Stimulated activated CD8-positive, alpha-beta memory T cell treated with anti-CD3 and anti-CD28 coated beads, Interleukin-2, amount 100 ng/mL, for 48 hours (primary cell): ENCODE measurements at regions not wholly inside any gene's neighbourhood (a gene's known extent, or its start where the extent isn't known, plus 50 kb on each side); places are given as distances from the start of the nearest gene placed in this dataset.
"Not testable (repeated sequence)": the region's sequence is repeated elsewhere in the genome, so short reads cannot be mapped to it uniquely, and the experiment has no call there.

Experiments
- DNase-seq, 2 donors: peaks; one replicate each; pipeline ENCODE4 v3.0.0-alpha.2; 2020; ENCODE audit warnings: low read depth in 2 of 2

DNA sequence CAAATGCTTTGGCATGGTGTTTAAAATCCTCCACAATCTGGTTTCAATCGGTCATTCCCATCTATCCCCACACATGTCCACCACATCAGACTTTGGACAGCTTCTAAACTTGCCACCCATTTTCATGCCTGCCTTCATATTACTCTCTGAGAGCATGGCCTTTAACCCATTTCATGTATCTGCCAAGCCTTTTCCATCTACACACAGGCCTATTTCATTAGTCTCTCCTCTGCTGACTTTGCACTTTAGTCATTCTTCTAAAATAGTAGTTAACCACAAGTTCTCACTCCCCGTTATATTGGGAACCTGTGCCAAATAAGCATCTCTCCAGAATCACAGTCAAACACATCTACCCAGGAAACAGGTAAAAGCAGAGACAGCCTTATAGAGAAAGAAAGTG is 142.2 kb downstream of the MZT1 start:
- no peak for DNase-seq

DNA sequence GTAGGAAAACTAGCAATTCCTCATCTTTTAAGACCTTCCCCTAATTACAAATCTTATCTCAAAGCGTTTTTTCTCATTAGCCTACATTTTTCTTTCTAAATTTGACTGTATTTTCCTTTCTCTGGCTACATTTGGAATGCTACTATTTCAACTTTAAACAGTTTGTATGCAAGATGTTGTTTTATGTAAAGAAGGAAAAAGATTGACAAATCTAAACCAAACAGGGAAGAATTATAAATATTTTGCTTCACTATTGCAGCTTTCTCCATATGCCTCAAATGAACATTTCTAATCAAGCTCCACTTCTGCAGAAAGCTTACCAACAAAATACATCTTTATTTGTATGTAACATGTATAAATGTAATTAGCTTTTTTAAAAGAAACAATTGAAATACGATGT is 156.2 kb downstream of the MZT1 start:
- no peak for DNase-seq

DNA sequence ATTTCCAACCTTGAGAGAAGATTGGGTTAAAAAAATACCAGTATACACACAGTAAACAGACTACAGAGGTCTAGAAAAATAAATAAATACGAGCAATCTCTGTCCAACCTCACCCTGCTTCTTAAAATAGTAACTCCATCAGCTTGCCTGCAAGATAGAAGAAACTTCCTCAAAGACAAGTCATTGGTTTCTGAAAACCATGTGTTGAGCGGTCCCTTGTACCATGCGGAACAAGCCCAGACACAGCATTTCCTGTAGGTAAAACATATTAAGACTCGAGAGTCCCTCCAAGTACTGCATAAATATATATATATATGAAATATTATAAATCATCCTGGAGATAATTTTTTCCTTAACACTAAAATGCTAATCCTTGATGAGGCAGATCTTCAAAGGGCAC is 157.4 kb downstream of the MZT1 start:
- DNase-seq = no peak

DNA sequence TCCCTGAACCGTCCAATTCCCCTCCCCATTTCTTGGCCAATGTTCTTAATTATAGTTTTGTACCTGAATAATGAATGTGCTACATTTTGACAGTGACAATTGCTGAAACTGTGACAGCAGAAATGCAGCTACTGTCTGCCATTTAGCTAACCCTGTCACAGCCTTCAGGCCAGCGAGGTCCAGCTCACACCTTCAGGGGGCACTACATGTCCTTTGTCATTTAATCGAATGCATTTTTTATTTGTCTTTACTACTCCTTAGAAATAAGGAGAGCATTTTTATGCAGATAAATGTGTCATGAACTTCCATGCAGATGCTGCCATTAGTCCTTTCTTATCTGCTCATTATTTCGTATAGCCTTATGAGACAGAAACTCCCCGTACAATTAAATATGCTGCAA is 159.9 kb downstream of the MZT1 start:
- no peak for DNase-seq

DNA sequence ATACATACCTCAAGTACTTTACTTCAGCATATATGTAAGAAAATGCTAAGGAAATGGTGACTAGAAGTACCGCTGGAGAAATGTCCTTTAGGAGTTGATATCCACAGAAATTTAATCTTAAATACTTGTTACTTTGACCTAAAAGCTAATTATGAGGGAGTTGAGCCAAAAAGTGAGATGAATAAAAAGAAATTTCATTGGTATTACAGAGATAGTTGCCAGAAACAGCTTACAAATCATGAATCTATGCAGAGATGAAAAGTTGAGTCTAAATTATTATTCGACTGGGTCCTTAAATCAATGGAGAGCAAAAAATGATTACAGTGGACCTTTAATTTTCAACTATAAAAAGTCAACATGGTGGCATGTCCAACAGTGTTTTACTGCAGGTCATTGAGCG is 160.9 kb downstream of the MZT1 start:
- no peak for DNase-seq

DNA sequence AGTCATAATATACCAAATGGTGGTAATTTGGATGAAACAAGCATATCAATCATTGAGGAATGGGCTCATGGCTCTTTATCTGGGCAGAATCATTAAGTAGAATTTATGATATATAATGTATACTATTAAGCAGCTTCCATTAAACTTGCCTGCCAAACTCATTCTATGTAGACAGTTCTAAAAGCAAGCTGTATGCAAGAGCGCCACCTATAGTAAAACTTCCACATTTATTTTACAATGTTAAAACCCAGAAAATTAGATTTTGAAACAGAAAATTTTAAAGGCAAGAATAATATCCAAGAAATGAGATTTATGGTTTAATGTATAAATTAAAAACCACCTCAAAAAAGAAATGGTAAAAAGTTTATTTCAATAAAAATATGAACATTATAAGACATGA is 161.5 kb downstream of the MZT1 start:
- no peak for DNase-seq

DNA sequence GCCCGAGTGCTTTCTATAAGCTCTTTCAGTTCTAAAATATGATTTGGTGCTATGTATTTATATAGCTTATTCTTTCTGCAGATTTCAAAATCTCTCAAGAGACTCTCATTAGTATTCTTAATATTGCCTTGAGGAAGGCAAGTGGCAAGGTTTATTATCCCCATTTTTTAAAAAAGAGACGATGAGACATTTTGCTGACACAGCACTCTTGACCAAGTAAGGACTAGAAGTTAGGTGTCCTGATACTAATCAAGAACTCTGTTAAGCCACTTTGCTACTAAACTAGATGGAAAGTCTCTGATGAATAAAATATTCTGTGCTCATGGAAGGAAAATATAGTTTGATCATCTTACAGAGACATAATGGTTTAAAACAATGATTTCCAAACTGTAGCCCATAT is 164.7 kb downstream of the MZT1 start:
- DNase-seq = no peak

DNA sequence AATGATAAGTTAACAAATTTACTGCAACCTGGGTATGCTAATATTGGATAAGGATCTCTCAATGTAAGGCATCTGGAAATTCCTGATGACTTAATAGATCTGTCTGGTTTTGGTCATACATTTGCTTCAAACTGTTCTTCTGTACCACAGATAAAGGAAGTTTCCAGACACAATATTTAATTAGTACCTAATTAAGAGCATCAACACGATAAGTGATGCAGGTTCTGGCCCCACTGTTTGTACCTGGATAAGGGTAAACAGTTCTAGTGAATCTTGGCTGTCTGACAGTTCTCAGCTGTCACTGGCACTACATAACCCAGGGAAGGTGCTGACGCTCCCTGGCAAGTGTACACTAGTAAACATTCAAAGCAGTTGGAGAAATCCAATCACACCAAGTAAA is 165.6 kb downstream of the MZT1 start:
- no peak for DNase-seq

DNA sequence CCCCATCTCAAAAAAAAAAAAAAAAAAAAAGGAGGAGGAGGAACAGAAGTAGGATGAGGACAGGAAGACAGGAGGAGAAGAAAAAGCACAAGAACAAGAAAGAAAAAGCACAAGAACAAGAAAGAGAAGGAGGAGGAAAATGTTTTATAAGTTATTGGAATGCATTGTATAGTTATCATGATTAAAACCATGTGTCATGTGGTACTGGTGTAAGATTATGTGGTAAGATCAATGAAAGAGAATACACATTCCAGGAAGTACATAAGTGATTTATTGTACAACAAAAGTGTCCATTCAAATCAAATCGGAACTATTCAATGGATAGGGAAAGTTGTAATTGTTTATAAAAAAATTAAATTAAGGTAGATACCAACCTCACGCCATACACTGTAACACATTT is 167.7 kb downstream of the MZT1 start:
- DNase-seq = no peak

DNA sequence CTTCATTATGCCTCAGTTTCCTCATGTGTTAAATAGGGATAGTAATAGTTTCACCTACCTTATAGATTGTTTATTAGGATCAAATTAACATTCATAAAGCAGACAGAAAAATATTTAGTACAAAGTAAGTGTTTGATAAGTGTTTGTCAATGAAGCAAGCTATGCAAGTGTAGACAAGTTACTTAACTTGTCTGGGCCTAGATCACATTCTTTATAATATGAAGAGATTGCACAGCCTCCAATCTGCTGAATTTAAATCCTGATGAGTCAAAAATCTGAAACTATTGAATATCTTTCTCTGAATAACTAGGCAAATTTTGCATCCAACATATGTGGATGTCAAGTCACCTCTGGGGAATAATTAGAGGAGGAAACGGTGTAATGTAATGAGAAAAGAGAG is 170.5 kb downstream of the MZT1 start:
- no peak for DNase-seq

DNA sequence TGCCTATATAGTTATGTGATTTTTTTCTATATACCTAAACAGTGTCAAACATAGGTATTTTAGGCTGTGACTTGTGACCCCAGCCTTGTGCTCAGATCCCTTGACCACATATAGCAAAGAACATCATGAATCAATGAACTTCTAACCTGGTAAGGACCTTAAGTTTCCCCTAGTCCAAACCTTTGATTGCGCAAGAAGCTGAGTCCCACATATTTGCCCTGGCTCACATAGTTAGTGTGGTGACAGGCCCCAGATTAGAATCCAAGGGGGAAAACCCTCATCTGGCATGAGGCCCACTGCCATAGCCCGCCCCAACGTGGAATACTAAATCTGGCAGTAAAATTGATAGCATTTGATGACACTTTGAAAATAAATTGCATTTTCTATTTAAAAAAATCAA is 171.8 kb downstream of the MZT1 start:
- no peak for DNase-seq

DNA sequence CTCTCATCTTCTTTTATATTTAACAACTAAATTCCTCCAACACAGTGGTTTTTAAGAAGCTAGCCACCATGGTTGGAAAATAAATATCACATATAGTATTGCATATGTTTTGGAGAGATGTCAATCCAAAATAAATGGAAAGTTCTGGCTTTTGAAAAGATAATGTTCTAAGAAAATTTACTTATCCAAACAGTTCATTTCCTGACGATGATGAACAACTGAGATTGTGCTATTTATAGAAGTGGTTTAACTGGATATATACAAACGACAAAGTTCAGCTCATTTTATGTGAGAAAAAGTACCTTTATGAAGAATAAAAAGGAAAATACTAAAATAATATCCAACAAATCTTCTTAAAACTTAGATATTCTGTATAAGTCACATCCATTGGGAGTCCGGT is 174.7 kb downstream of the MZT1 start:
- no peak for DNase-seq

DNA sequence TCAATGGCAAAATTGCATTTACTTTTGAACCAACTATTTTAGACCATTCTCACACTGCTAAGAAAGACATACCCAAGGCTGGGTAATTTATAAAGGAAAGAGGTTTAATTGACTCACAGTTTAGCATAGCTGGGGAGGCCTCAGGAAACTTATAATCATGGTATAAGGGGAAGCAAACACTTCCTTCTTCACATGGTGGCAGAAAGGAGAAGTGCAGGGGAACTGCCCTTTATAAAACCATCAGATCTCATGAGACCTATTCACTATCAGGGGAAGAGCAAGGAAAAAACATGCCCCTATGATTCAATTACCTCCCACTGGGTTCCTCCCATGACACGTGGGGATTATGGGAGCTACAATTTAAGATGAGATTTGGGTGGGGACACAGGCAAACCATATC is 181.5 kb downstream of the MZT1 start:
- DNase-seq = not testable (repeated sequence)

DNA sequence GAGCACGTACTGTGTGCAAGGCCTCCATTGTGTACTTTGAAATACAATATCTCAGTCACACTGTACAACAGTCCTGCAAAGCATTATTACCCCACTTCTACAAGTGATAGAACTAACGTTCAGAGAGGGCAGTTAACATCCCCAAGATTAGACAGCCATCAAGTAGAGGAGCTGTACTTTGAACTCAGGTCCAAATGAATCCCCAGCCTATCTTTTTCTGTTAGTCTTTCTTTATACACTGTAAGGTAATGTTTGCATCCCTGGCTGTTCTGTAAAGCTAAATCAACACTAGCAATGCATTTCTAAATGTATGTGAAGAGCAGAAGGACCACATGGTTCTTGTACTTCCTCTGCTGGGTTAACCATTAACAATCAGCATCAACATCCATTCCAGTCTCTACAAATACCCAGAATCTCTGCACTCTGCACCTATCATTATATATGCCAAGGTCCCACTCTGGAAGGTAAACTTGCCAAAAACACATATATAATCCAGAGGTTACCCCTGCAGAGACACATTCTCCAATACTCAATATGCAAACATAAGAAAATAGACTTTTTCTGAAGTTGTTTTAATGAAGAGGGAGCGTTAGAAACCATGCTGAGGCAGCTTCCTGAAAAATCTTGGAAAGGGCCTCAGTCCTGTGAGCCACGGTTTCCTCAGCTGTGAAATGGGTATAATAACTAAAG is 182.3 kb downstream of the MZT1 start:
- no peak for DNase-seq

DNA sequence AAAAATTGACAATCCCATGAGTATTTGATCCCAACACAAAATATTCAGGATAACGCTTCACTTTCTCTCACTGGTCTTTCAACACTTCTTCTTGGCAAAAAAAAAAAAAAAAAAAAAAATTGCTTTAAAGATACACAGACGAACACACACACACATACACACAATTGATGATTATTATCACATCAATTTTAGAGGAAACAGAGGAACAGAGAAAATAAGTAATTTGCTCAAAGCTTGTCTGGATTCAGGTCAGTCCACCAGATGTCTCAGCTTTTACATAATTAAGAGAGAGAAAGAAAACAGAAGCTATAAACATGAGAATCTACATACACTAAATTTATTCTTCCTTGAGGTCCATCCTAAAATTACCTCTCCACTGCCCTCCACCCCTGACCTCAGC is 183.4 kb downstream of the MZT1 start:
- no peak for DNase-seq

DNA sequence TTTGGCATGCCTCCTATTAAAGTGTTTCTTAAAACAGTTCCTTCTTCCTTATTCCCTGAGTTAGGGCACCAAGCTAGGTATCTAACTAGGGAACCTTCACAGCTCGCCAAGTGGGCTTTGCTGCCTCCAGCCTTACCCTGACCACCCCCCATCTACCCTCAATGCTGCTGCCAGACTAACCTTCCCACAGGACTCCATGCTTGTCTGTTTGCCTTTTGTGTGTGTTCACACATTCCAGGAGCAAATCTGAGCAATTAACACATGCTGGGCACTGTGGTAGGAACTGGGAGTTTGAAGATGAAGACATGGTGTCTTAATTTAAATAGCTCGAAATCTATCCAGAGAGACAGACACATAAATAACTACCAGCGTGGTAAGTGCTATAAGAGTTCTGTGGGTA is 185.2 kb downstream of the MZT1 start:
- no peak for DNase-seq

DNA sequence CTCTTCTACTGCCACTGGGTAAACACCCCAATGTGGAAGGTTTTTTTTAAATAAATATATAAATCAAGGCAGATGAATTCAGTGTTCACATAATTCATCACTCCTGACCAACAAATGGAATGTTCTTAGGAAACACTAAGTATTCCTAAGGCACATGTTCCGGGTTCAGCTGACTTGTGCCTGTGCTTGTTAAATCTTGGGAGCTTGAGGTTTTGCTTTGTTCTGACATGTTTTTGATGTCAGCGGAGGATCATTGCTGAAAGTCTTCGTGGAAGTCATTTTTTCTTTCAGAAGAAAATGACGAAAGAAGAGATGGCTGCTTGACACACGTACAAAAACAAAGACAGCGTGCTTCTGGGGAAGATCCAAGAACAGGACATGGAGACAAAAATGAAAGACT is 185.8 kb downstream of the MZT1 start:
- DNase-seq = no peak

DNA sequence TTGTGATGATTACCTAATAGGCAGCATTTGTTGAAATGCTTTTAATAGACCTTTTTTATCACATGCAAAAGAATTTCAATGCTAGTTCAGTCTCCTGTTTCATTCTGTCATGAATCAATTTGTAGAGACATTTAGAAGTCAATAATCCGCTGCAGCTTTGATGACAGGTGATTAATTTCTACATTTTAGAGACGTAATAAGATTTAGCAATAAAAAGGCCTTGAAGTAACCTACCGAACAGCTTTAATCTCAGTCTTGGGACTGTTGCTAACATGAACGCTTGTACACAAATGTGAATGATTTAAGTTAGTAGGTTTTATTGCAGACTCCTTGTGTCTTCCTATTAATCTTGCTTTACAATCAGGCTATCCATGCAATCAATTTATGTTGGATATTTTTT is 186.5 kb downstream of the MZT1 start:
- DNase-seq = no peak

DNA sequence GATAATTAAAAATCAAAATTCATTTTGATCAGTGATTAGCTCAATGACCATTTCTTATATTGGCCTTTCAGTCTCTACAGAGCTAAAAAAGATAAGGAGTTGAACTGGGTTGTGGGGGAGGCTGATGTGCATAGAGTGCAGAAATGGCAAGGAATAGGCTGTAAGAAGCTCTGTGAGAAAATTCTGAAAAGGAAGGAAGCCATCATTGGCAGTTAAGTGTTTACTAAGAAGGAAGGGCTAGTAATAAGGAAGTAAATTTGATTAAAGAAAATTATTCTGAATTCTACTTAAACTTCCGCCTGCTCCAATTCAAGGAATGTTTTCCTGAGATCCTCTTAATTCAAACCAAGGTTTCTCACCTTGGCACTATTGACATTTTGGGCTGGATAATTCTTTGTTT is 187.5 kb downstream of the MZT1 start:
- DNase-seq = no peak

DNA sequence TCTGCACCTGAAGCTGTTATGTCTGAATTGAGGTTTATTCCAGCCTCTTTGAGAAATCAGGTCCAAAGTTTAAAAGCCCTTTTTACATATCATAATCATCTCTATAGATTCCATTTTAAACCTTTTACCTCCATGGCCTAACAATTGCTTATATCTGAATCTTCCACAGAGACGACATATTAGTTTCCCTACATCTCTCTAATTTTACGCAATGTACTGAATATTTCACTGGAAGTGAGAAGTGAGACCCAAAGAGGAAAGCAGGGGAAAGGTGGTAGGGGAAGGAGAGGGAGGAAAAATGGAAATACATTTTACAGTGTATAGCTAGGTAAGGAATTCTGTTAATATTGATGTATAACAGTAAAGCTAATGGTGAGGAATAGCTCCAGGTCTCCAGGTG is 189.6 kb downstream of the MZT1 start:
- no peak for DNase-seq

DNA sequence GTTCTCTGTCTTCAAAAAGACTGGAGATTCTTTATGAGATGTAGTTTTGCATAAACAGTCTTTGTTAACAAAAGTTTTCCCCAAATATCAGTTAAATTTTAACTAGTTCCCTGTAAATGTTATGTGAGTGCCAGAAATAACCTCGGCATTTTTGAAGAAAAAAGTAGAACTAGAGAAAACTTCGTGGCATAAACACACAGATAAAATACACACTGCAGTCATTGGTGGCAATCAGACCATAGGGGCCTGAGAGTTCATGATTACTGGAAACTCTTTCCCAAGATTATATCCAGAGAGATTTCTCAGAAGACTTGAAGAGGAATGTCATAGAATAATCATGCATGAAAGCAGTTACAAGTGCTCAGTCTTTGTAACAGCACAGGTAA is 190.0 kb downstream of the MZT1 start:
- no peak for DNase-seq

DNA sequence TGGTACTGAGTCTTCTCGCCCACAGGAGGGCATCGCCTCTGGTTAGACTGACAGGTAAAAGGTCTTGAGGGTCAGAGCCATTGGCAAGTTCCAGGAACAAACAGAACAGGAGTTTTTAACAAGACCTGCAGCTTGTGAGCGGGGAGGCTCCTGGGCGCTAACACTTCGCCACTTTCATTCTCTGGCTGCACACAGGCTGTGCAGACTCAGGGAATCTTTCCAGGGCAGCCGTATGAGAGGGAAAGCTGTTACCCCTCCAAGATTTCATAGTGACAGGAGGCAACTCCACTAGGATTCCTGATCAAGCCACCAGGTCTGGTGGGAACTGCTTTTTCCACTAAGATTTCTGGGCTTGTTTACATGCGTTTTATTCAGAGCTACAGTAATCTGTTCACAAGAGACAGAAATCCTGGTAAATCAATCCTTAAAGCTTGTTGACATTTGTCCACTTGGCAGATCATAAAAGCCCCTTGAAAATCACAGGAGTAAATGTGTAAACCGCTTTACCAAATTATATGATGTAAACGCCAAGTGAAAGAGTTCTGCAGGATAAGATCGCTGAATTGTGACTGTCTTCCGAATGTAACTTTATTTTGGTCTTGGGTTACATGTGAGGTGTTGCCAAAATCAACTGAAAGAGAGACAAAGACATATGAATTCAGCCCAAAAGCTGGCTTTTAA is 190.6 kb downstream of the MZT1 start:
- DNase-seq = no peak

DNA sequence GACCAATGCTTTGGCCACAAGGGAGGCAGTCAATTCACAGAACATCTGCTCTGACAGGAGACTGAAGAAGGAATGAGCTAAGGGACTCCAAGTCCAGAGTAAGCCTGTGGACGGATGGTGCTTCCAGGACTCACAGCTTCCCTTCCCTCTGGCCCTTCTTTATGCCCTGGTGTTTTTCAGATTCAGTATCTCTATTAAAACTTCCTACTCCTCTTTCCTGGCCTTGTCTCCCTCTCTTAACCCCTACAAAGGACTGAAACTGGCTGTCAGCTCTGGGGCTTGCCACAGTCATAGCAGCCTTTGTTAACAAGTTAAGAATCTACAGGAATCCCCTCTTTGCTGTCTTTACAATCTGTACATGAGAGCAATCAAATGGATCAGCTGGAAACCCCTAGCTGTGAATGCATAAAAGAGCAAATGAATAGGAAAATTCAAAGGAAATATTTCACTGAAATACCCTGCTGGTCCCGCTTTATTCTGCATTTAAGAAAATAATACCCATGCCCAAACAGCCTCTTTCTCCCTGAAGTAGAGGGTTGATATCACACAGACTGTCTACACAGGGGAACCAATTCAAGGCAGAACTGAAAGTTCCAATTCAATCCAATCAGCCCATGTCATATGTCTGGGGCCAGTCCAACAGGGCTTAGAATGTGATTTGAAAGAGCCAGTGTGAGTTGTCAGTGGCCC is 192.3 kb downstream of the MZT1 start:
- DNase-seq = no peak
